MM.1S (cell line): ENCODE measurements at regions not wholly inside any gene's neighbourhood (a gene's known extent, or its start where the extent isn't known, plus 50 kb on each side); places are given as distances from the start of the nearest gene placed in this dataset.

Source experiments
- DNase-seq: peaks from one replicate; pipeline ENCODE4 v3.0.0-alpha.2; 2015
- H2AFZ ChIP-seq: fragments of 300-600 bp; sonication (generic); 2 replicates; pipeline ENCODE4 v1.6.0; 2016; ENCODE audit warnings: antibody characterized with exemption, low read length
- H3F3A ChIP-seq: fragments of 300-600 bp; sonication (generic); 2 replicates; pipeline ENCODE4 v1.6.1; 2016; ENCODE audit warnings: mild to moderate bottlenecking, antibody characterized with exemption, low read length, moderate library complexity, mixed read lengths; ENCODE audit not compliant: insufficient read depth
- H3K27ac ChIP-seq: fragments of 300-600 bp; sonication (generic); 2 replicates; pipeline ENCODE4 v1.5.1; 2016; ENCODE audit warnings: mild to moderate bottlenecking, low read length
- H3K27me3 ChIP-seq: fragments of 300-600 bp; sonication (generic); replicated peaks from 2 replicates; pipeline ENCODE4 v1.6.0; 2016; ENCODE audit warnings: low read length; ENCODE audit not compliant: insufficient read depth
- H3K36me3 ChIP-seq: fragments of 300-600 bp; sonication (generic); replicated peaks from 2 replicates; pipeline ENCODE4 v1.6.1; 2016; ENCODE audit warnings: mild to moderate bottlenecking, low read length, mixed read lengths; ENCODE audit not compliant: insufficient read depth
- H3K4me1 ChIP-seq: fragments of 300-600 bp; sonication (generic); 2 replicates; pipeline ENCODE4 v1.6.1; 2016; ENCODE audit warnings: low read length, mixed read lengths
- H3K4me2 ChIP-seq: fragments of 300-600 bp; sonication (generic); 2 replicates; pipeline ENCODE4 v1.6.0; 2016; ENCODE audit warnings: low read depth, low read length
- H3K4me3 ChIP-seq: fragments of 300-600 bp; sonication (generic); 2 replicates; pipeline ENCODE4 v1.5.1; 2016; ENCODE audit warnings: low read length, mixed read lengths
- H3K79me2 ChIP-seq: fragments of 300-600 bp; sonication (generic); 2 replicates; pipeline ENCODE4 v1.6.1; 2016; ENCODE audit warnings: mixed run types, low read length, mixed read lengths
- H3K9ac ChIP-seq: fragments of 300-600 bp; sonication (generic); 2 replicates; pipeline ENCODE4 v1.6.1; 2016; ENCODE audit warnings: low read length, mixed read lengths
- H3K9me2 ChIP-seq: fragments of 300-600 bp; sonication (generic); replicated peaks from 2 replicates; pipeline ENCODE4 v1.6.1; 2016; ENCODE audit warnings: mild to moderate bottlenecking, low read length, mixed read lengths; ENCODE audit not compliant: insufficient read depth
- H3K9me3 ChIP-seq: fragments of 300-600 bp; sonication (generic); replicated peaks from 2 replicates; pipeline ENCODE4 v1.6.1; 2016; ENCODE audit warnings: mild to moderate bottlenecking, low read length, mixed read lengths; ENCODE audit not compliant: insufficient read depth
- H4K20me1 ChIP-seq: fragments of 300-600 bp; sonication (generic); 2 replicates; pipeline ENCODE4 v1.6.1; 2016; ENCODE audit warnings: mild to moderate bottlenecking, low read length, moderate library complexity, mixed read lengths; ENCODE audit not compliant: insufficient read depth
- EZH2 ChIP-seq: fragments of 300-600 bp; sonication (generic); optimal IDR thresholded peaks from 2 replicates; pipeline ENCODE3; 2017; ENCODE audit warnings: low read depth, mild to moderate bottlenecking, antibody characterized with exemption, low read length, mixed read lengths
- EZH2phosphoT487 ChIP-seq: fragments of 300-600 bp; sonication (generic); IDR thresholded peaks from 2 replicates; pipeline ENCODE4 v1.6.1; 2018; ENCODE audit warnings: antibody characterized with exemption, low read length
- TF ChIP-seq, protein P1 (sequence below): fragments of 300-600 bp; sonication (generic); IDR thresholded peaks from 2 replicates; pipeline ENCODE4 v1.5.1; 2016; ENCODE audit warnings: antibody characterized with exemption, low read length, mixed read lengths

GRCh38 chr2:196224756-196225155 lies 53.4 kb upstream of the STK17B start:
- H3K9me2 ChIP-seq: no peaks in the 10 kb centered on the region
- H3K4me1 ChIP-seq: peaks cover 30% of the 10 kb centered on the region
- peak overlapping the region; percentile 28; the same call in 1 of the 2 replicates for H3K9ac ChIP-seq
- TF ChIP-seq EZH2phosphoT487 (no peak), EZH2 (no peak)
- TF ChIP-seq, protein P1, sequence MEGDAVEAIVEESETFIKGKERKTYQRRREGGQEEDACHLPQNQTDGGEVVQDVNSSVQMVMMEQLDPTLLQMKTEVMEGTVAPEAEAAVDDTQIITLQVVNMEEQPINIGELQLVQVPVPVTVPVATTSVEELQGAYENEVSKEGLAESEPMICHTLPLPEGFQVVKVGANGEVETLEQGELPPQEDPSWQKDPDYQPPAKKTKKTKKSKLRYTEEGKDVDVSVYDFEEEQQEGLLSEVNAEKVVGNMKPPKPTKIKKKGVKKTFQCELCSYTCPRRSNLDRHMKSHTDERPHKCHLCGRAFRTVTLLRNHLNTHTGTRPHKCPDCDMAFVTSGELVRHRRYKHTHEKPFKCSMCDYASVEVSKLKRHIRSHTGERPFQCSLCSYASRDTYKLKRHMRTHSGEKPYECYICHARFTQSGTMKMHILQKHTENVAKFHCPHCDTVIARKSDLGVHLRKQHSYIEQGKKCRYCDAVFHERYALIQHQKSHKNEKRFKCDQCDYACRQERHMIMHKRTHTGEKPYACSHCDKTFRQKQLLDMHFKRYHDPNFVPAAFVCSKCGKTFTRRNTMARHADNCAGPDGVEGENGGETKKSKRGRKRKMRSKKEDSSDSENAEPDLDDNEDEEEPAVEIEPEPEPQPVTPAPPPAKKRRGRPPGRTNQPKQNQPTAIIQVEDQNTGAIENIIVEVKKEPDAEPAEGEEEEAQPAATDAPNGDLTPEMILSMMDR: no peak
- no peaks in the 10 kb centered on the region for H3K36me3 ChIP-seq
- no peak for DNase-seq
- no peaks in the 10 kb centered on the region for H3F3A ChIP-seq
- H4K20me1 ChIP-seq: no peaks in the 10 kb centered on the region
- peak overlapping the region; percentile 13; the same call in 1 of the 2 replicates for H2AFZ ChIP-seq
- H3K27me3 ChIP-seq: no peaks in the 10 kb centered on the region
- H3K27ac ChIP-seq: peak overlapping the region; percentile 57
- peak overlapping the region; percentile 18; the same call in 1 of the 2 replicates for H3K4me3 ChIP-seq
- H3K4me2 ChIP-seq: peak overlapping the region; percentile 46
- no peaks in the 10 kb centered on the region for H3K9me3 ChIP-seq
- H3K79me2 ChIP-seq: no peaks in the 10 kb centered on the region

- H3K36me3 ChIP-seq: no peaks in the 10 kb centered on the region
- H3K27me3 ChIP-seq: no peaks in the 10 kb centered on the region
- H3K4me2 ChIP-seq: peak overlapping the region; percentile 46
- H2AFZ ChIP-seq: peak overlapping the region; percentile 13; the same call in 1 of the 2 replicates
- peak overlapping the region; percentile 18; the same call in 1 of the 2 replicates for H3K4me3 ChIP-seq
- no peaks in the 10 kb centered on the region for H4K20me1 ChIP-seq
- H3K4me1 ChIP-seq: peaks cover 30% of the 10 kb centered on the region
- H3K9me2 ChIP-seq: no peaks in the 10 kb centered on the region
- DNase-seq: peak; percentile 76
- no peak for TF ChIP-seq EZH2phosphoT487
- TF ChIP-seq, protein P1: no peak
- no peak for TF ChIP-seq EZH2
- H3K79me2 ChIP-seq: no peaks in the 10 kb centered on the region
- no peaks in the 10 kb centered on the region for H3F3A ChIP-seq
- H3K9ac ChIP-seq: peak overlapping the region; percentile 28; the same call in 1 of the 2 replicates
- H3K9me3 ChIP-seq: no peaks in the 10 kb centered on the region
- peak overlapping the region; percentile 57 for H3K27ac ChIP-seq
Measured at GRCh38 chr2:196225213-196225612, 53.8 kb upstream of the STK17B start.

GRCh38 chr2:196226058-196226706 lies 54.8 kb upstream of the STK17B start:
- H3K4me2 ChIP-seq: peak overlapping the region; percentile 46
- no peaks in the 10 kb centered on the region for H3K36me3 ChIP-seq
- H3F3A ChIP-seq: no peaks in the 10 kb centered on the region
- no peak overlapping the region for H3K4me3 ChIP-seq
- H3K9me2 ChIP-seq: no peaks in the 10 kb centered on the region
- H3K4me1 ChIP-seq: peaks cover 30% of the 10 kb centered on the region
- no peak overlapping the region for H3K27ac ChIP-seq
- DNase-seq: no peak
- no peaks in the 10 kb centered on the region for H4K20me1 ChIP-seq
- H3K9me3 ChIP-seq: no peaks in the 10 kb centered on the region
- no peak overlapping the region for H3K9ac ChIP-seq
- no peaks in the 10 kb centered on the region for H3K27me3 ChIP-seq
- H2AFZ ChIP-seq: no peak overlapping the region
- no peaks in the 10 kb centered on the region for H3K79me2 ChIP-seq
- TF ChIP-seq, protein P1: no peak
- no peak for TF ChIP-seq EZH2phosphoT487
- no peak for TF ChIP-seq EZH2
